HG02571 (cell line): ENCODE measurements at regions not wholly inside any gene's neighbourhood (a gene's known extent, or its start where the extent isn't known, plus 50 kb on each side); places are given as distances from the start of the nearest gene placed in this dataset.
"Not testable (repeated sequence)": the region's sequence is repeated elsewhere in the genome, so short reads cannot be mapped to it uniquely, and the experiment has no call there.

Source experiments
- ATAC-seq: cut with Tn5 transposase; IDR thresholded peaks from one replicate; pipeline ENCODE4 v1.9.1; 2021; ENCODE audit warnings: mild to moderate bottlenecking, moderate library complexity; ENCODE audit not compliant: unreplicated experiment

DNA sequence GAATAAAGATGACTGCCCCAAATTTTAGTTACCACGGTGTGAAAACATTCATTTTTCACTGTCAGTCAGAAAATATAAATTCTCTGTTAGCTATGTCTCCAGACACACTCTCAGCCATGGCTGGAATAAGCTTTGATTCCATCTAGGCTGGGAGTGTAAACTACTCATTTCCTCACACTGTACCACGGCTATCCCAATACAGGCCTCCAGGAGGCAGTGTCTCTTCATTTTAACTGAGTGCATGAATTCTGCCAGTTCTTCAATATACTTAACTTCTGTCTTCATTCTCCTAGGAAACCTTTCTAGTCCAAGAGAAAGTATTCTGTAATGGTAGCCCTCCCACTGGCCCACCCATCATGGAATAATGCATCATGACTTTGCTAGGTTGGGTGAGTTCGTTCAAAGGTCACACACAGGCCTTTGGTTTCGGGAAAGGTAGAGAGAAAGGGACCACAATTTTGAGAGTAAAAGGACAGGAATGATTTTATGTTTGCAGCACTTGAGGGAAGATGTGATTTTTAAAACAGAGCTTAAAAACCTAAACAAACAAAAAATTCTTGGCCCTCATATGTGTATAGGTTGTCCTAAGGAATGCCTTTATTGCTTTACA lies 381.1 kb downstream of the SEC23A start:
- peak; percentile 80 for ATAC-seq

DNA sequence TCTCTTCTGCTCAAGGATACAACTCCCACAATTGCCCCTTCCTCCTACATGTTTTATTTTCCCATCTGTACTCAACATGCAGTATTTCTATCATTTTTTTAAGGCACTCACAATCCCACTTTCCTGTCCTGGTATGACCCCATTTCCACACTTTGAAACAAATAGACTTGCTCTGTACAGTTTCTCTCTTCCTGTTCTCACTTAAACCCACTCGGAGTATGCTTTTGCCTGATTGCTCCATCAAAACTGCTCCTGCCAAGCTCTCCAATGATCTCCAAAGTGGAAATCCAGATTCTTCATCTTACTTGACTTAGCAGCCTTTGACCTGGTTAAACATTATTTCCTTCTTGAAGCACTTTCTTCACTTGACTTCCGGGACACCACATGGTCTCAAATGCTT lies 384.5 kb downstream of the SEC23A start:
- ATAC-seq, result no peak

DNA sequence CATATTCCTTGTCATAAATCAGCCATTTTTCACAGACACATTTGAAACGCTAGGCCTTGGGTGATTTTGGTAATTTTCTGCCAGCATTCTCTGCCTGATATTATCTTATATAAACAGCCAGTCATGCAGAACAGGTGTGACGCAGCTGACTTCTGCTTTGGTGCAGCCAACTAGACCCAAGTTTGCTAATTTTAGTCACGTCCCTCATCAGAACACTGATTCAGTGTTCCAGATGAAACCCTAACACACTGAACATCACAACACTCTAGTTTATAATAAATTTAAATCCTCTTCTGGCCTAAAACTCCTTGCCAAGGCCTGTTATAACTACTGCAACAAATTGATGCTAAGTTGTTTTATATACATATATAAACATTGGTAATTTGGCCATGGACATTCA lies 386.1 kb downstream of the SEC23A start:
- no peak for ATAC-seq

DNA sequence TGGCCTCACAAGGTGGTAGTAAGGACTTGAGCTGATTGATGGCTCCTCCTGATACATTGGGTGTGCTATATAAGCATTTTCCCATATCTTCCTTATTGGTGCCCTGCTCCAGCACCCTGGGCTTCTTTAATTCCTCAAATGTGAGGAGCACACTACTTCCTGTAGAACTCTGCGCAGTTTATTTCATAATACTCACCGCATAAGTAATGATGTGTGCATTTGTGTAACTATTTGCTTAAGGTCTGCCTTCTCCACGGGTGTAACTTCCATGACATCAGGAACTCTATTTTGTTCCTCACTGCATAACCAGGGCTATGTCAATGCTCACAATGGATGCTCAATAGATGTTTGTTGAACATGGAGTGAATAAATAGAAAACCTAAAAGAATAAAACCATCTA lies 392.2 kb downstream of the SEC23A start:
- ATAC-seq, result no peak

DNA sequence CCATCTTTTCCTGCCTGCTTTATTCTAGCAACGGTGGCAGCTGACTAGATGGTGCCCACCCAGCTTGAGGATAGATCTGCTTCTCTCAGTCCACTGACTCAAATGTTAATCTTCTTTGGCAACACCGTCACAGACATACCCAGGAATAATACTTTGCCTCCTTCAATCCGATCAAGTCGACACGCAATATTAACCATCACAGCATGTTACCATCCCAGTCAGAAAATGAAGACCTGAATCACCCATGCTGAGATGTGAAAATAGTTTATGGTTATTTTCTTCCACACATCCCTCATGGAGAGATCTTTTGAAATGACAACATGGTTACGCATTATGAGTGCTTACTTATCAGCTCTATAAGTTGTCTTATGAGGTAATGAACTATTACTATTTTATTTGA lies 392.8 kb downstream of the SEC23A start:
- ATAC-seq, result no peak

DNA sequence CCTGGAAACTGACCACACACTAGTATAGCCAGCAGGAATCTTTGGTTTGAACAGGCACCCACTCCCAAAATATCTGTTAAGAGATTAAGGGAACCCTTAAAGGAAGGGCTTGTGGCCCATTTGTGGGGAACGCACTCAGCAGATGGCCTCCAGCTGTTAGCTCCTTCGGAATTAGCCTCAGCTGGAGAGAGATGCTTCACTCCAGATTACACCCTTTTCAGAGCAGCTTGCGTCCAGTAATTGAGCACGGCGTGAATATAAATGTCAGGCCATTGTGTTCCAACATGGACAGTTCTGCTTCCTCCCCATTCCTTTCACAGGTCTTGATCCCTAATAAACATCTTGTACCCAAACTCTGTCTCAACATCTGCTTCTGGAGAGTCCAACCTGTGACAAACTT lies 397.8 kb downstream of the SEC23A start:
- no peak for ATAC-seq

DNA sequence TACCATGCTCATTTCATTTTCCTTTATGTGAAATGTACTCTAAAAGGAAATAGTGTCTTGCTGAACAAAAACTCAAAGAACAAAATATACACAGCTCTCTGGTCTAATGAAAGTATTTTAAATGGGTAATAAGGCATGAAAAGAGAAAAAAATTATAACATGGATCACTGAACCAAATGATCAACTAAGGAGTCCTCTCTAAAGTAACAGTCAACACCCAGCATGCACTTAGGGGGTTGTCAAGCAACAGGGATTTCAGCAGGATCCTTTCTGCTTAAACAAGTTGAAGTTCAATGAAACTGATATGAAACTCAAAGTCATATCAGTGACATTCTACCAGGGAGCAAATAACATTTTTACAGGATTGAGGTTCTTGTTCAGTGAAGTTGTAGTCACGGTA lies 398.8 kb downstream of the SEC23A start:
- ATAC-seq, result no peak

DNA sequence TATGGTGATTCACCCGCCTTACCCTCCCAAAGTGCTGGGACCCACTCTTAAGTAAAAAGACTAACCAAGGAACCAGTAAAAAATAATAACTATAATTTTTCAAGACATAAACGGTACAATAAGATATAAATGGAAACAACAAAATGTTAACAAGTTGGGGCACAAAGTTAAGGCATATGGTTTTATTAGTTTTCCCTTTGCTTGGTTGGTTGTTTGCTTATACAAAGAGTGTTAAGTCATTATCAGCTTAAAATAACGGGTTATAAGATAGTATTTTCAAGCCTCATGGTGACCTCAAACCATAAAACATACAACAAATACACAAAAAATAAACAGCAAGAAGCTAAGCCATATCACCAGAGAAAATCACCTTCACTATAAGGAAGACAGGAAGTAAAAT lies 406.1 kb downstream of the SEC23A start:
- ATAC-seq, result no peak

DNA sequence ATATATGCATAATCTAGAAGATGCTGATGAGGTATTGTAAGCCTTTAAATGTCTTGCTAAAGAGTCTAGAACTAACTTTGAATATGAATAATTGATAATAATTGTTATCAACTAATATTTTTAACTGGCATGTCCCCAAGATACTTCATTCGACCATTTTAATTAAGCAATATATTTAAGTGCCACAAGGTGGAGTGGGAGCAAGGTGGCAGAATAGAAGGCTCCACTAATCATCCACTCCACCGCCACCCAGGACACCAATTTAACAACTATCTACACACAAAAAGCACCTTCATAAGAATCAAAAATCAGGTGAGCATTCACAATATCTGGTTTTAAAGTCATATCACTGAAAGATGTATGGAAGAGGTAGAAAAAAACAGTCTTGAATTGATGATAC lies 409.6 kb downstream of the SEC23A start:
- no peak for ATAC-seq

DNA sequence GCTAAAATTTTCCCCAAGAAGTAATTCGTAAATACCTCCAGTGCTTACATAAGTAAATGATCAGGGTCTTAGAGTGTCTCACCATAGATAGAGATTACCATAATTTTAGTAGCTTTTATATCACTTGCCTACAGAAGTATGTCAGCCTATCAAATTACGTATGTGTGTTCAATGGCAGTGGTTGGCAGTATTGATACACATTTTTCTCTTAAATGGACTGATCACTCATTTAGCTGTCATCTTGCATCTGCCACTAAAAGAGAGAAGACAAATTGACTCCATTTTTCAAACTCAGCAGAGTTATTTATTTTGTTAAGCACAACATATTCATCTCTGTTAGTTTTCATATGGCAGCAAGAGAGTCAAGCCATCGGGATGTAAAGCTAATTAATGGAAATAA lies 413.1 kb upstream of the CLEC14A start:
- no peak for ATAC-seq

DNA sequence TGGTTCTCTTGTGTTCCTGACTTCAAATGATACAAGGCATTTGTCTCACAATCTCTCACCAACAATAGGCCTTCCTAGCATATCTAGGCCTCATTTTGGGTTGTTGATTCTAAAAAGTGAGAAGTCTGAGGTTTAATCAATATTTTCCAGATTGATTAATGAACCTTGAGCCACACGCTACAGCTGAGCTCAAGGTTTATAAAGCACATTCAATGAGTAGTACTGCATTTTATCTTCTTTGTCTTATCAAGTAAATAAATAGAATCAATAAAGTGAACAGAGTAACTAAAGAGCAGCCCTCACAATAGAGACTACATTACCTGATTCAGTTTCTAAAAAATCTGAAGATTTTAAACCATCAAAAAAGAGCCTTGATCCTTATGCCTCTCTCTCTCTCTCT lies 407.5 kb upstream of the CLEC14A start:
- no peak for ATAC-seq

DNA sequence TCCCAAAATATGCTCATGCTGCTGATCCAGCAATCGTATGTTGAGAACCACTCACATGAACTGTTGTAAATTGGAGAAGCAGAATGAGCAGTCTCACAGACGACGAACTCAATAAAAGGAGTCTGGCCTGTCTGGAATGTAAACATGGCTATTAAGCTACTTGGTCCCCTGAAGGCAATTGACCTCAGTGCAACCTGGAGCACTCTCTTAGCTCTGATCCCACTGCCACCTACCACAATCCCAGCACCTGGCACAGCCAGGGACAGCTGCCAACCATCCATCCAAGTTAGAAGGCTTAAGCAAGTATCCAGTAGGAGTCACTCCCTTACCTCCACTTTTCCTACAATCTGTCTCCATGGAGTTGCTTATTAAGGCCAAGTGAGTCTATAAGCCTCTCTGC lies 406.9 kb upstream of the CLEC14A start:
- ATAC-seq, result no peak

DNA sequence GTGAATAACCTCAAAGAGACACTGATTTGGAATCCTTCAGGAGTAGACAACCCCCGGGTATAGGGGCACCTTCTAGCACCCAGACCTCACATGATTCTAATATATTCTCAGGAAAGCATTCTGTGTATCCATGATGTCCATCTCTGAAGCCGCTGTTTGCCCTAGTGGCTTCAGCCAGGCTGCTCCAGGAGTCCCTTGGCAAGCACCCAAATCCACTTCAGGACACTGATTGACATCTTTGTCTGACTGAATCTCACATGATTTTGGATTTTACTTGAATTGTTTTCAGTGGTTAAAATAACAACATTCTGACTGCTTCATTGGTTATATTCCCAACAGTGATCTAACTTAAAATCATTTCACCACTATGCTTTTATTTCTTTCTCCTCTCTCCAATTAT lies 390.5 kb upstream of the CLEC14A start:
- no peak for ATAC-seq

DNA sequence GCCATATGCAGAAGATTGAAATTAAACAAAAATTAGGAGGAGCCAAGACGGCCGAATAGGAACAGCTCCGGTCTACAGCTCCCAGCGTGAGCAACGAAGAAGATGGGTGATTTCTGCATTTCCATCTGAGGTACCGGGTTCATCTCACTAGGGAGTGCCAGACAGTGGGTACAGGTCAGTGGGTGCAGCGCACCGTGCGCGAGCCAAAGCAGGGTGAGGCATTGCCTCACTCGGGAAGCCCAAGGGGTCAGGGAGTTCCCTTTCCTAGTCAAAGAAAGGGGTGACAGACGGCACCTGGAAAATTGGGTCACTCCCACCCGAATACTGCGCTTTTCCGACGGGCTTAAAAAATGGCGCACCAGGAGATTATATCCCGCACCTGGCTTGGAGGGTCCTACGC lies 379.0 kb upstream of the CLEC14A start:
- ATAC-seq, result not testable (repeated sequence)

DNA sequence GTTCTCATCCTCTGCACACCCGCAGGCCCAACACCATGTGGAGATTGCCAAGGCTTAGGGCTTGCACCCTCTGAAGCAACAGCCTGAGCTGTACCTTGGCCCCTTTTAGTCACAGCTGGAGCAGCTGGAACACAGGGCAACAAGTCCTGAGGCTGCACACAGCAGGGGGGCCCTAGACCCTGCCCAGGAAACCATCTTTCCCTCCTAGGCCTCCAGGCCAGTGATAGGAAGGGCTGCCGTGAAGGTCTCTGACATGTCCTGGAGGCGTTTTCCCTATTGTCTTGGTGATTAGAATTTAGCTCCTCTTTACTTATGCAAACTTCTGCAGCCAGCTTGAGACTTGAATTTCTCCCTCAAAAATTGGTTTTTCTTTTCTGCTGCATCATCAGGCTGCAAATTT lies 373.5 kb upstream of the CLEC14A start:
- ATAC-seq, result no peak

DNA sequence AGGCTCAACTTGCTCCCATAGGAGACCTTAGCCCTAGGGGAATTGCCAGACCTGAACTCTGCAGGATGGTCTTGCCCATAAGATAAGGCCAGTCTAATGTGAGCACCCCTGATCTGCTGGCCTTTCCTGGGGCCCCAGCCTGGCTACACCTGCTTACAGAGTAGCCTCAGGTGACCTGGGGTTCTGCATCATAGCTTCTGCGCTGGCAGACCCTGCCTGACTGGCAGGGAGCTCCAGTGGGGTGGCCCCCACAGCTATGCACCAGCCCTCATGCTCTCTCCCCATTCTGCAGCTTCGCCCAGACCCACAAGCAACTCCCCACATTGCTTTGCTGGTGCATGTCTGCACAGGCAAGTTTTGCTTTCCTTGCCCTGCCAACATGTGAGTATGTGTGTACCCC lies 371.3 kb upstream of the CLEC14A start:
- no peak for ATAC-seq

DNA sequence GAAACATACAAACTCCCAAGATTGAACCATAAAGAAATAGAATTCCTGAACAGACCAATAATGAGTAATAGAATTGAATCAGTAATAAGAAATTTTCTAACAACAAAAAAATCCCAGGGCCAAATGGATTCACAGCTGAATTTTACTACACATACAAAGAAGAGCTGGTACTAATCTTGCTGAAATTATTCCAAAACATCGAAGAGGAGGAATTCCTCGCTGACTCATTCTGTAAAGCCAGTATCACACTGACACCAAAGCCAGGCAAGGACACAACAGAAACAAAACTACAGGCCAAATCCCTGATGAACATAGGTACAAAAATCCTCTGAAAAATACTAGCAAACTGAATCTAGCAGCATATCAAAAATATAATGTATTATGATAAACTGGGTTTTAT lies 367.8 kb upstream of the CLEC14A start:
- no peak for ATAC-seq

DNA sequence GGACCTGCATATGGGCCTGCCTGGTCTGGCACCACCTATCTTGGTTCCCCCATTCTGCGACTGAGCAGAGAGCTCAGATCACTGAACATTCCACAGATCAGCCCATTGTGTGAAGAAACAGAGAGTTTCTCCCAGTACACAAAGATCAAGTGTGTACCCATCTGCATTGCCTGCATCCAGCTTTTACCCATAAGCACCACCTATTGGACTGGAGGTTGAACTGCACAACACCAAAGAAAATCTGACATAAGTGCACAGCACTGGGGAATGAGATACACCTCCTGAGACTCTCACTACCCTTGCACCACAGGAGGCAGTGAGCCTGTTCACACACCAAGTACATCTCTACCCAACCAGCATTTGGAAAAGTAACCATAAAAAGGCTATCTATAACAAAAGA lies 362.6 kb upstream of the CLEC14A start:
- ATAC-seq, result no peak

DNA sequence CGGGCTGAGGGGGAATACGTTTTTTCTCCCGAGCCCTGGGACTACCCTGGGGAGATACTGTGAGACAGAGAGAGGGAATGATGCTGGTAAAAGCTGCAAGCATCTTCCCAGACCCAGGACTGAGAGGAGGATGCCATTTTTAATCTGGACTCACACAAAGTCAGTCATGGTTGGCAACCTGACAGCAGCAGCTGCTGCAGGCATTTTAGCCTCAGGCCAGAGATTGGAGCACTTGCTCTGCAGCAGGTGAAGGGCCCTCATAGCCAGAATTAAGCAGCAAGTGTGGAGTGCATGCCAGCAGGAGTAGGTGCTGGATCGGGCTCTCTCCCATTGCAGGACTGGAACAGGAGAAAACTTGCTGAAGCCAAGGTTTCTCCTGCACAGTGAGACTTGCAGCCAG lies 361.1 kb upstream of the CLEC14A start:
- no peak for ATAC-seq

DNA sequence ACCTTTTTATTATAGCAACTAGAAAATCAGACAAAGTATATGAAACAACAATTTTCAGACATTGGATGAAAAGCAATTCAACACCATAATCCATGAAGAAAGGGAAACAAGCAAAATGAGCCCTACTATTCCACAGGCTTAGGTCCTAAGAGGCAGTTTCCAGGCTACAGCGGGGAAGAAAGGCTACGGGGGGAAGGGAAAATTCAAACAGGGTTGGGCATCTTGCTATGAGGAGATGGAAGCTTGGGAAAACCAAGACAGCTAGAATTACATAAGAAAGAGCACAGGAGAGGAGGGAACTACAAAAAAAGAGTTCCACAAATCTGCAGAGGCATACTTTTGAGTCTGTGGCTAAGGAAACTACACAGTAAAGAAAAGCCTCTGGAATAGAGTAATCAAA lies 356.0 kb upstream of the CLEC14A start:
- ATAC-seq, result no peak

DNA sequence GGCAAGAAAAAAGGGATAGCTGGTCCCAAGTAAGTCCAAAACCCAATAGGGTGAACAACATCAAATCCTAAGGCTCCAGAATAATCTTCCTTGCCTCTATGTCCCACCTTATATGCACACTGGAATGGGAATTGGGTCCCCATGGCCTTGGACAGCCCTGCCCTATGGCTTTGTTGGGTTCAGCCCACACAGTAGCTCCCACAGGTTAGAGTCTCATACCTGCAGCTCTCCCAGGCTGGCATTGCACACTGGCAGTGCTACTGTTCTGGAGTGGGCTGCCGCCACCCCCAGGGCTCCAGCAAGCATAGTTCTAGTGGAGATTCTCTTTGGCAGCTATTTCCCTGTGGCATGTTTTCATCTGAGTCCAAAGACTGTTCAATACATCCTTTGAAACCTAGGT lies 352.4 kb upstream of the CLEC14A start:
- no peak for ATAC-seq

DNA sequence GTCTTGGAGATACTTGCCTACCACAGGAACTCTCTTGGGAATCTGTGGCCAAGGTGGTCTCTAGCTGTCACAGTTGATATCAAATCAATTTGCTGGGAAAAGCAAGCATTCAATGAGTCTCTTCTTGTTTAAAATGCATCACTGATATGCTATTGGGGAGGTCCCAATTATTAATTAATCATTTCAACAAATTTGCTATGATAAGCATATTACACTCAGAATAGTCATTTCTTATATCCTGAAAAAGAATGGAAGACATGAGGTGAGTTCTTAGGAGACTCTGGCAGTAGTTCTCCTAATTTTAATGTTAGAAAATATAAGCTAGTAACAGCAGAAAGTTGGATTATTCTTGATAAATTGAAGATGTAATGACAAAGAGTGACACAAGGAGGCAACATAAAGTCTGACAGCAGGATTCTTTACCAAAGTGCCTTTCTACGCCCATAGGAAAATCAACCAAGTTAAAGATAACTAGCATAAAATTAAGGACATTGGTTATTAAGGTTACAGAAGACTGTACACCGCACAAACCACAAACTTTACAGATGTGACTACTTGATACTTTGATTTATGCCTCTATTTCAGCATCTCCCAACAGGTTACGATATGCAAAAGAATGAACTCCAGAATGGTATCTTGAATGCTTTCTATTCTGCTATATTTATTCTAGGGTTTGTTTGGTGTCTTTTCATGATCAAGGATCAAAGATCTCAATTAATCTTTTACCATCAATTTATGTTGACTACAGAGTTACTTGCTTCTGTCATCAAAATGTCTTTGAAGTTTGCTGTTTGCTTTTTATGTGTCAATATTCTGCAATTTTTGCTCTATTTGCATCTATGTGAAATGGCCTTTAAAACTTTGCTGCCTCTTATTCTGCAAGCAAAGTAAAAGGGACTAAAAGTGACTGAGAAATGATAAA lies 349.6 kb upstream of the CLEC14A start:
- ATAC-seq, result no peak

DNA sequence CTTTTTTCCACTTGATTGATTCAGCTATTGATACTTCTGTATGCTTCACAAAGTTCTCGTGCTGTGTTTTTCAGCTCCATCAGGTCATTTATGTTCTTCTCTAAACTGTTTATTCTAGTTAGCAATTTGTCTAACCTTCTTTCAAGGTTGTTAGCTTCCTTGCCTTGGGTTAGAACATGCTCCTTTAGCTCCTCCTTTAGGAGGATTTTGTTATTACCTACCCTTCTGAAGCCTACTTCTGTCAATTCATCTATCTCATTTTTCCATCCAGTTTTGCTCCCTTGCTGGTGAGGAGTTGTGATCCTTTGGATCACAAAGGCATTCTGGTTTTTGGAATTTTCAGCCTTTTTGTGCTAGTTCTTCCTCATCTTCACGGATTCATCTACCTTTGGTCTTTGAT lies 344.7 kb upstream of the CLEC14A start:
- not testable (repeated sequence) for ATAC-seq
